ENCODE measurements at regions not wholly inside any gene's neighbourhood (a gene's known extent, or its start where the extent isn't known, plus 50 kb on each side); places are given as distances from the start of the nearest gene placed in this dataset.

DNA sequence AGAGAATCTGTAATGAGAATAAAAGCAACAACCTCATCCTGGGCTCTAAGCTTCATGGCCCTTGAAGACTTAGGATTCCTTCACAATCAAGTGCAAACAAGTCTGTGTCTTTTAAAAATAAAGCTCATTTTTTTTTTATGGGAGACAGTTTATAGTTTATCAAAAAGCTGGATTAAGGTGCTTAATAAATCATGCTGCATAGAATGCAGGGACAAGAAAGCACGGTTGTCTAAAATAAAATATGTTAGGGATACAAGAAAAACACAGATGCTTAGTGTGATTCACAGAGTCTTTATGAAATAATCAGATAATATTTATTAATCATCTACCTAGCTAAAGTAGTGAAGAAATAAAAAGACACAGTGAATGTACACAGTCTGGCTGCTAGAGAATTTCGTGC lies 2045.9 kb upstream of the WWC1 start:
- TF ChIP-seq, protein P1, sequence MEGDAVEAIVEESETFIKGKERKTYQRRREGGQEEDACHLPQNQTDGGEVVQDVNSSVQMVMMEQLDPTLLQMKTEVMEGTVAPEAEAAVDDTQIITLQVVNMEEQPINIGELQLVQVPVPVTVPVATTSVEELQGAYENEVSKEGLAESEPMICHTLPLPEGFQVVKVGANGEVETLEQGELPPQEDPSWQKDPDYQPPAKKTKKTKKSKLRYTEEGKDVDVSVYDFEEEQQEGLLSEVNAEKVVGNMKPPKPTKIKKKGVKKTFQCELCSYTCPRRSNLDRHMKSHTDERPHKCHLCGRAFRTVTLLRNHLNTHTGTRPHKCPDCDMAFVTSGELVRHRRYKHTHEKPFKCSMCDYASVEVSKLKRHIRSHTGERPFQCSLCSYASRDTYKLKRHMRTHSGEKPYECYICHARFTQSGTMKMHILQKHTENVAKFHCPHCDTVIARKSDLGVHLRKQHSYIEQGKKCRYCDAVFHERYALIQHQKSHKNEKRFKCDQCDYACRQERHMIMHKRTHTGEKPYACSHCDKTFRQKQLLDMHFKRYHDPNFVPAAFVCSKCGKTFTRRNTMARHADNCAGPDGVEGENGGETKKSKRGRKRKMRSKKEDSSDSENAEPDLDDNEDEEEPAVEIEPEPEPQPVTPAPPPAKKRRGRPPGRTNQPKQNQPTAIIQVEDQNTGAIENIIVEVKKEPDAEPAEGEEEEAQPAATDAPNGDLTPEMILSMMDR (optimal IDR thresholded peaks at IDR 0.05 in 1 of 3, IDR thresholded peaks at IDR 0.05 in 1 of 3, conservative IDR thresholded peaks at IDR 0.05 in 1 of 3; ENCODE audit: extremely low read depth in 1 of 3, insufficient read depth in 2 of 3, low read length in 3 of 3) = no peak
- no peak for TF ChIP-seq EZH2 (IDR thresholded peaks at IDR 0.05; ENCODE audit: low read length)

All from keratinocyte (primary cell).